ENCODE measurements at regions not wholly inside any gene's neighbourhood (a gene's known extent, or its start where the extent isn't known, plus 50 kb on each side); places are given as distances from the start of the nearest gene placed in this dataset.

DNA sequence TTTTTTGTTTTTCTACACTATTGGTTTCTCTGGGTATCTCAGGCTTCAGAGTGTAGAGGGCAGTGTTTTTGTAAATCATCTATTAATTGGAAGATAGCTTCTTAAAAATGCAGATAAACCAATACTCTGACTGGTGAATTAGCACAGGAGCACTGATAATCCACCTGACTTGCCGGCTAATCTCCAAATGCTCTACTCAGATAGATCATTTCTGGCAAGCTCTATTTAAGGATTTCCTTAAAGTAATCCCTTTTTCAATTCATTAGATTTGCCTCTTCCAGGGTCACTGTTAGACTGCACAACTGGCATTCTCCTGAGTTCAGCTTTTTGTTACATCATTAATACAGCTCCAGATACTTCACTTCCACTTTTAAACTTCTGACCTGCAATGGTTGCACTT, 1390.3 kb upstream of the NUDT12 start:
- TF ChIP-seq, protein P1, sequence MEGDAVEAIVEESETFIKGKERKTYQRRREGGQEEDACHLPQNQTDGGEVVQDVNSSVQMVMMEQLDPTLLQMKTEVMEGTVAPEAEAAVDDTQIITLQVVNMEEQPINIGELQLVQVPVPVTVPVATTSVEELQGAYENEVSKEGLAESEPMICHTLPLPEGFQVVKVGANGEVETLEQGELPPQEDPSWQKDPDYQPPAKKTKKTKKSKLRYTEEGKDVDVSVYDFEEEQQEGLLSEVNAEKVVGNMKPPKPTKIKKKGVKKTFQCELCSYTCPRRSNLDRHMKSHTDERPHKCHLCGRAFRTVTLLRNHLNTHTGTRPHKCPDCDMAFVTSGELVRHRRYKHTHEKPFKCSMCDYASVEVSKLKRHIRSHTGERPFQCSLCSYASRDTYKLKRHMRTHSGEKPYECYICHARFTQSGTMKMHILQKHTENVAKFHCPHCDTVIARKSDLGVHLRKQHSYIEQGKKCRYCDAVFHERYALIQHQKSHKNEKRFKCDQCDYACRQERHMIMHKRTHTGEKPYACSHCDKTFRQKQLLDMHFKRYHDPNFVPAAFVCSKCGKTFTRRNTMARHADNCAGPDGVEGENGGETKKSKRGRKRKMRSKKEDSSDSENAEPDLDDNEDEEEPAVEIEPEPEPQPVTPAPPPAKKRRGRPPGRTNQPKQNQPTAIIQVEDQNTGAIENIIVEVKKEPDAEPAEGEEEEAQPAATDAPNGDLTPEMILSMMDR (IDR thresholded peaks at IDR 0.05; ENCODE audit: insufficient read depth, low read length, poor library complexity, severe bottlenecking), result no peak
- Histone ChIP-seq H3K36me3 (ENCODE audit: control insufficient read depth, insufficient read depth, low read length) (no peaks in the 10 kb centered on the region), H3K4me3 (ENCODE audit: low read depth, low read length) (no peak overlapping the region), H3K27me3 (ENCODE audit: control insufficient read depth, insufficient read depth, low read length) (no peaks in the 10 kb centered on the region)
- DNase-seq (ENCODE audit: low read depth), result no peak

DNA sequence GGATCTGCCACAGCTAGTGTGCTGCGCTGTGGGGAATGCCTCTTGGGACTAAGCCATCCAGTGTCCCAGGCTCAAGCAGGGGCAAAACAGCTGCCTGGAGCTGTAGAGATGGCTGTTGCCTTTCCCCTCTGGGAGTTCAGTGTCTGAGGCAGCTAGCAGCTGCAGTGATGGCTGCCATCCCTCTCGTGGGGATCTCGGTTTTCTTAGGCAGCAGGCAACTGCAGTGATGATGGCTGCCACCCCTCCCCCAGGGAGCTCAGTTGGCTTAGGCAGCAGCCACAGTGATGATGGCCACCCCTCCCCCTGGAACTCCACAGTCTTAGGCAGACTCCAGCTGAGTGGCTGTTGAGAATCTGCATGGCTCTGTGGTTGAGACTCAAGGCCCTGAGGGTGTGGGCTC, 1389.2 kb upstream of the NUDT12 start:
- no peaks in the 10 kb centered on the region for H3K27me3 ChIP-seq (ENCODE audit: control insufficient read depth, insufficient read depth, low read length)
- TF ChIP-seq, protein P1 (IDR thresholded peaks at IDR 0.05; ENCODE audit: insufficient read depth, low read length, poor library complexity, severe bottlenecking), result no peak
- H3K4me3 ChIP-seq (ENCODE audit: low read depth, low read length), result no peak overlapping the region
- no peaks in the 10 kb centered on the region for H3K36me3 ChIP-seq (ENCODE audit: control insufficient read depth, insufficient read depth, low read length)
- no peak for DNase-seq (ENCODE audit: low read depth)

DNA sequence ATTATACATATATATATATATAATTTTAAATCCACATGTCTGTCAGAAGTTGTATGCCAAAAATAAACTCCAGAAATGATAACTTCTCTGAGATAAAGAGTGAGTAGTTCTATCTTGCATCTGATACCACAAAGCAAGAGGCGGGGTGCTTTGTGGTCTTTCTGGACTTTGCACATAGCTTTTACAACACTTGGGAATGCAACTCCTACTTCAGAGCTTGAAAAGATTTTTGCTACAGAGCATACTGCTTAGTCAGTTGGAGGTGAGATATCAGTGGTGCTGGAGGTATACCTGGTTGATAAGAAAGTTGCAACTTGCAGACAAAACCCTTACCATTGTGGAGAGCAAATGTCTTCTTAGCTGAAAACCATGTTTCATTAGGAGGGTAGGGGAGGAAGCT, 1384.5 kb upstream of the NUDT12 start:
- TF ChIP-seq, protein P1 (IDR thresholded peaks at IDR 0.05; ENCODE audit: insufficient read depth, low read length, poor library complexity, severe bottlenecking), result no peak
- DNase-seq (ENCODE audit: low read depth), result no peak
- Histone ChIP-seq H3K27me3 (ENCODE audit: control insufficient read depth, insufficient read depth, low read length) (no peaks in the 10 kb centered on the region), H3K36me3 (ENCODE audit: control insufficient read depth, insufficient read depth, low read length) (no peaks in the 10 kb centered on the region), H3K4me3 (ENCODE audit: low read depth, low read length) (no peak overlapping the region)

DNA sequence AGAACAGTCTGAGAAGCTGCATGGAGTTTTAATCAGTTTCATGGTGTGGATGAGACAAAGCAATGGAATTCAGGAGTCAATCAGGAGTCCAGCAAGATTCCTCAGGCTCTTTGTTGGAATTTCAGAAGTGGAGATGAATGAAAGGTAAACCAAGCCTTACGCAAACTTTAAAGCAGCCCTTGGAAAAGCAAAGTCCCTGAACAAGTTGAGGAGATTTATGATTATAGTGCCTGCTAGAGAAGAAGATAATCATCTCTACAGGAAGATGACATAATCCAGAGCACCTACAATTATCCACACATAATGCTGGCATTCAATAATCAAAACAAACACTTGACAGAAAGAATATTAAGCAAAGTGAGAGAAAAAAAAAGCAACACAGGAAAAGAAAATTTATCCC, 1380.1 kb upstream of the NUDT12 start:
- TF ChIP-seq, protein P1 (IDR thresholded peaks at IDR 0.05; ENCODE audit: insufficient read depth, low read length, poor library complexity, severe bottlenecking), result no peak
- Histone ChIP-seq H3K27me3 (ENCODE audit: control insufficient read depth, insufficient read depth, low read length) (no peaks in the 10 kb centered on the region), H3K36me3 (ENCODE audit: control insufficient read depth, insufficient read depth, low read length) (no peaks in the 10 kb centered on the region), H3K4me3 (ENCODE audit: low read depth, low read length) (no peak overlapping the region)
- no peak for DNase-seq (ENCODE audit: low read depth)

DNA sequence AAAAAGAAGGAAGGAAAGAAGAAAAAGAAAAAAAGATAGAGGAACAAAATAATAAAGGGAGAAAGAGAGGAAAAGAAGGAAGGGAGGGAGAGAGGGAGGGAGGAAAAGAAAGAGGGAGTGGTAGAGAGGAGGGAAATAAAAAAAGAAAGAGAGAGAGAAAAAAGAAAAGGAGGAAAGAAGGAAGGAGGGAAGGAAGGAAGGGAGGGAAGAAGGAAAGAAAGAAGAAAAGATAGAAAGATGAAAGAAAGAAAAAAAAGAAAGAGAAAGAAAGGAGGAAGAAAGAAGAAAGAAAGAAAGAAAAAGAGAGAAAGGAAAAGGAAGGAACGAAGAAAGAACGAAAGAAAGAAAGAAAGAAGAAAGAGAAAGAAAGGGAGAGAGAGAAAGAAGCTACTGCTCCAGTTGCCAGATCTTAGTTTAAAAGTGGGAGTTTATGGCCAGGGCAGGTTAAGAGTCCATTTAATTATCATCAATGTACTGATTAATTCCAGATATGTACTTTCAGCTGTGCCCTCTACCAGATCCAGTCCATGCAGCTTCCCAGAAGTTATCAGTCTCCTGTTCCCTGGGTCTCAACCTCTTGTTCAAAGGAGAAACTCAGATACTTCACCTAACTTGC, 1378.5 kb upstream of the NUDT12 start:
- Histone ChIP-seq H3K4me3 (ENCODE audit: low read depth, low read length) (no peak overlapping the region), H3K27me3 (ENCODE audit: control insufficient read depth, insufficient read depth, low read length) (no peaks in the 10 kb centered on the region), H3K36me3 (ENCODE audit: control insufficient read depth, insufficient read depth, low read length) (no peaks in the 10 kb centered on the region)
- TF ChIP-seq, protein P1 (IDR thresholded peaks at IDR 0.05; ENCODE audit: insufficient read depth, low read length, poor library complexity, severe bottlenecking), result no peak
- DNase-seq (ENCODE audit: low read depth), result no peak

DNA sequence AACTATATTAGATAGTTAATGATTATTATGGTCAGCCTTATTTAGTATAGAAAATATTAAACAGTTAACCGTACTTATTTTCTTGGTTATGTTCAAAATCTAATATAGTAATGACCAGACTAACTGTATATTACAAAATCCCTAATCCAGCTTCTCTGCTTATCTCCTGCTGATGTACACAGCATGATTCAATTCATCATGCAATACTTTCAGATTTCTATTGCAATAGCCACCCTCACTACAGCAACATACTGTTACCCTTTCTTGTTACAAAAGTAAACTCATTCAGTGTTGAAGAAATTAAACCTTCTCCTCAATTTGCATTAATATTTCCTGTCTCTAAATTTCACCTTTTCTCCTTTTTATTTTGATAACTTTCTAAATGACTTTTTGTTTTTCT, 1375.0 kb upstream of the NUDT12 start:
- no peaks in the 10 kb centered on the region for H3K36me3 ChIP-seq (ENCODE audit: control insufficient read depth, insufficient read depth, low read length)
- no peak for DNase-seq (ENCODE audit: low read depth)
- H3K27me3 ChIP-seq (ENCODE audit: control insufficient read depth, insufficient read depth, low read length), result no peaks in the 10 kb centered on the region
- TF ChIP-seq, protein P1 (IDR thresholded peaks at IDR 0.05; ENCODE audit: insufficient read depth, low read length, poor library complexity, severe bottlenecking), result no peak
- no peak overlapping the region for H3K4me3 ChIP-seq (ENCODE audit: low read depth, low read length)
